Panc1 (cell line): ENCODE measurements at regions not wholly inside any gene's neighbourhood (a gene's known extent, or its start where the extent isn't known, plus 50 kb on each side); places are given as distances from the start of the nearest gene placed in this dataset.
A peak's percentile ranks its signal among the peaks of the same experiment; 100 is the strongest.

Experiments
- ATAC-seq: fragments of 200-7000 bp; cut with Tn5 transposase; 2 replicates; pipeline ENCODE4 v1.9.1; 2020; ENCODE audit warnings: mild to moderate bottlenecking, moderate library complexity
- BruUV-seq: library from RNA; stranded (reverse); fragments of 400-500 nt; replicated peaks from 2 replicates; lab custom pipeline; 2021; lab: Mats Ljungman, UMichigan
- CTCF ChIA-PET: fragments of 300-600 bp; sonication (Branson Sonifier 250); formaldehyde crosslinking; loops from one replicate; lab custom pipeline; 2022; ENCODE audit warnings: antibody characterized with exemption; lab: Charles Lee
- POLR2A ChIA-PET: fragments of 300-600 bp; sonication (Branson Sonifier 250); formaldehyde crosslinking; loops from one replicate; lab custom pipeline; 2022; ENCODE audit warnings: antibody characterized with exemption; lab: Charles Lee
- DNase-seq: peaks from one replicate; pipeline ENCODE4 v3.0.0-alpha.2; 2010; ENCODE audit warnings: low read depth, low spot score
- H3K27ac ChIP-seq: 2 replicates; pipeline ENCODE4 v1.5.1; 2011; ENCODE audit warnings: mild to moderate bottlenecking, low read length, inconsistent platforms
- H3K27me3 ChIP-seq: fragments of 200-500 bp; sonication (Bioruptor generic); 2 replicates; pipeline ENCODE4 v1.6.0; 2014; ENCODE audit warnings: low read length, inconsistent platforms; ENCODE audit not compliant: control insufficient read depth, insufficient read depth
- H3K36me3 ChIP-seq: fragments of 200-500 bp; sonication (Bioruptor generic); 2 replicates; pipeline ENCODE4 v1.5.1; 2014; ENCODE audit warnings: inconsistent platforms, mild to moderate bottlenecking, low read length, moderate library complexity; ENCODE audit not compliant: control insufficient read depth, insufficient read depth
- H3K4me1 ChIP-seq: 2 replicates; pipeline ENCODE4 v1.5.1; 2011; ENCODE audit warnings: inconsistent platforms, mild to moderate bottlenecking, low read length, moderate library complexity; ENCODE audit not compliant: control insufficient read depth, insufficient read depth
- H3K4me3 ChIP-seq, 2 experiments: 2 replicates each; pipeline ENCODE4 v1.5.1; 2011 to 2012; ENCODE audit warnings: low read depth in 2 of 2, low read length in 2 of 2, mild to moderate bottlenecking in 2 of 2, inconsistent platforms in 1 of 2, moderate library complexity in 1 of 2
- H3K9me3 ChIP-seq: fragments of 200-500 bp; sonication (Bioruptor generic); 2 replicates; pipeline ENCODE4 v1.5.1; 2014; ENCODE audit warnings: low read depth, mild to moderate bottlenecking, inconsistent platforms, low read length, moderate library complexity; ENCODE audit not compliant: control insufficient read depth, insufficient read depth
- CTCF ChIP-seq: fragments of 450-650 bp; IDR thresholded peaks from 2 replicates; pipeline ENCODE4 v1.5.1; 2017; ENCODE audit warnings: mild to moderate bottlenecking
- POLR2AphosphoS5 ChIP-seq: IDR thresholded peaks from 2 replicates; pipeline ENCODE4 v1.6.1; 2012; ENCODE audit warnings: mild to moderate bottlenecking, low read depth, low read length, moderate library complexity
- REST ChIP-seq, 2 experiments: IDR thresholded peaks; 2 replicates each; pipeline ENCODE4 v1.6.1; 2011 to 2012; ENCODE audit warnings: low read depth in 2 of 2, control low read depth in 1 of 2, low read length in 1 of 2, mild to moderate bottlenecking in 1 of 2, moderate library complexity in 1 of 2; ENCODE audit not compliant: insufficient read depth in 1 of 2
- SIN3A ChIP-seq: IDR thresholded peaks from 2 replicates; pipeline ENCODE4 v1.6.1; 2012; ENCODE audit warnings: low read depth, mild to moderate bottlenecking, low read length, moderate library complexity, borderline replicate concordance; ENCODE audit not compliant: insufficient read depth
- TCF7L2 ChIP-seq: IDR thresholded peaks from 2 replicates; pipeline ENCODE4 v1.6.1; 2011; ENCODE audit warnings: mild to moderate bottlenecking, low read depth, low read length, inconsistent platforms
- in situ Hi-C: cut with HindIII; loops from 2 replicates; pipeline ENCODE4 v1.10.0; 2016; ENCODE audit warnings: low sequenced_read_pairs, low pct_unique_long_range_greater_than_20kb
- intact Hi-C: fragments of 100-400 bp; cut with micrococcal nuclease; formaldehyde crosslinking; loops from one replicate; pipeline ENCODE4 v1.10.0; 2022; ENCODE audit not compliant: unreplicated experiment

- ChIA-PET POLR2A (interaction anchor here (0.6 kb wide), 1 partner anchor 147 kb away, joined by 3 read pairs; no protein-coding TSS in a partner anchor), CTCF (no interaction called here)
- Histone ChIP-seq H3K27me3 (no peaks in the 10 kb centered on the region), H3K36me3 (no peaks in the 10 kb centered on the region), H3K4me1 (no peaks in the 10 kb centered on the region; the same call in 1 of the 2 replicates), H3K27ac (no peak overlapping the region), H3K9me3 (no peaks in the 10 kb centered on the region), H3K4me3 (no peak overlapping the region)
- in situ Hi-C loops = no loop called here
- TF ChIP-seq SIN3A = no peak
- TF ChIP-seq CTCF = peak; percentile 58
- intact Hi-C loops = no loop called here
- DNase-seq (no peak), ATAC-seq (peak; percentile 87)
- BruUV-seq = no TSS peak
These were observed 73.0 kb upstream of the VPREB1 start for GRCh38 chr22:22171357-22172218.

GRCh38 chr22:22169923-22170322, 74.7 kb upstream of the VPREB1 start:
- DNase-seq = no peak
- TF ChIP-seq TCF7L2 (no peak), POLR2AphosphoS5 (no peak), CTCF (no peak), SIN3A (no peak), REST (IDR thresholded peaks at IDR 0.05; ENCODE audit: insufficient read depth in 1 of 2, low read depth in 2 of 2, low read length in 1 of 2) (no peak)
- Histone ChIP-seq H3K27me3 (no peaks in the 10 kb centered on the region), H3K4me1 (no peaks in the 10 kb centered on the region; the same call in 1 of the 2 replicates), H3K9me3 (no peaks in the 10 kb centered on the region), H3K27ac (no peak overlapping the region), H3K36me3 (no peaks in the 10 kb centered on the region), H3K4me3 (no peak overlapping the region)
- intact Hi-C loops = no loop called here
- ATAC-seq = no peak
- in situ Hi-C loops = no loop called here
- ChIA-PET CTCF (no interaction called here), POLR2A (no interaction called here)
- BruUV-seq = no TSS peak
